ENCODE measurements at regions not wholly inside any gene's neighbourhood (a gene's known extent, or its start where the extent isn't known, plus 50 kb on each side); places are given as distances from the start of the nearest gene placed in this dataset.

DNA sequence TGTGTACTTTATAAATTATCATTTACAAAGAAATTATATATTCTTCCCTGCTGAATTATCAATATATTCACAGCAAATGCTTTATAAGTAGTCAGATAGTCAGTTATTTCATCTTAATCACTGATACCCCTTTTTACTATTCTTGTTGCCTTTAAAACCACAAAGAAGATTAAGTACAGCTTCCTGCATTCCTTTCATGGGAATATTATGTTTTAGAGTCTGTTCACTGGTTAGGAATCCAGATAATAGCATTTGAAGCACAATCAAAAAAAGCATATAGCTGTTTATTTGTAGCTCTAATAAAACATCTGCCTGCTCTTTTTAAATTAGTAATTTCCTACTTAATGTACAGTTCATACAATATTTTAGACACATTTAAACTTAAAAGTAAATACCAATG lies 508.9 kb downstream of the FBXO15 start:
- no peaks in the 10 kb centered on the region for H3K79me2 ChIP-seq (ENCODE audit: control insufficient read depth, insufficient read depth, low read length)
- FAIRE-seq (no peak), DNase-seq (ENCODE audit: low read depth, low spot score) (no peak), ATAC-seq (no peak)
- ChIA-PET CTCF (no interaction called here), POLR2A (no interaction called here), SMC1A (ENCODE audit: uncharacterized antibody, unreplicated experiment) (no interaction called here), RAD21 (ENCODE audit: unreplicated experiment) (no interaction called here)
- no TSS peak for BruUV-seq (replicated peaks)
- no peak overlapping the region for H2AFZ ChIP-seq (ENCODE audit: control insufficient read depth, low read depth, low read length)
- no peaks in the 10 kb centered on the region for H3K27me3 ChIP-seq (replicated peaks in 1 of 2; ENCODE audit: control insufficient read depth in 2 of 2, insufficient read depth in 2 of 2, low read length in 1 of 2)
- TF ChIP-seq, protein P1, sequence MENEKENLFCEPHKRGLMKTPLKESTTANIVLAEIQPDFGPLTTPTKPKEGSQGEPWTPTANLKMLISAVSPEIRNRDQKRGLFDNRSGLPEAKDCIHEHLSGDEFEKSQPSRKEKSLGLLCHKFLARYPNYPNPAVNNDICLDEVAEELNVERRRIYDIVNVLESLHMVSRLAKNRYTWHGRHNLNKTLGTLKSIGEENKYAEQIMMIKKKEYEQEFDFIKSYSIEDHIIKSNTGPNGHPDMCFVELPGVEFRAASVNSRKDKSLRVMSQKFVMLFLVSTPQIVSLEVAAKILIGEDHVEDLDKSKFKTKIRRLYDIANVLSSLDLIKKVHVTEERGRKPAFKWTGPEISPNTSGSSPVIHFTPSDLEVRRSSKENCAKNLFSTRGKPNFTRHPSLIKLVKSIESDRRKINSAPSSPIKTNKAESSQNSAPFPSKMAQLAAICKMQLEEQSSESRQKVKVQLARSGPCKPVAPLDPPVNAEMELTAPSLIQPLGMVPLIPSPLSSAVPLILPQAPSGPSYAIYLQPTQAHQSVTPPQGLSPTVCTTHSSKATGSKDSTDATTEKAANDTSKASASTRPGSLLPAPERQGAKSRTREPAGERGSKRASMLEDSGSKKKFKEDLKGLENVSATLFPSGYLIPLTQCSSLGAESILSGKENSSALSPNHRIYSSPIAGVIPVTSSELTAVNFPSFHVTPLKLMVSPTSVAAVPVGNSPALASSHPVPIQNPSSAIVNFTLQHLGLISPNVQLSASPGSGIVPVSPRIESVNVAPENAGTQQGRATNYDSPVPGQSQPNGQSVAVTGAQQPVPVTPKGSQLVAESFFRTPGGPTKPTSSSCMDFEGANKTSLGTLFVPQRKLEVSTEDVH (IDR thresholded peaks at IDR 0.05; ENCODE audit: low read depth, partially characterized antibody), result no peak
- TF ChIP-seq MEF2A (IDR thresholded peaks at IDR 0.05; ENCODE audit: insufficient read depth, low read depth, low read length) (no peak), KLF5 (IDR thresholded peaks at IDR 0.05; ENCODE audit: partially characterized antibody) (no peak), REST (IDR thresholded peaks at IDR 0.05; ENCODE audit: low read depth, low read length) (no peak), POU2F2 (IDR thresholded peaks at IDR 0.05; ENCODE audit: borderline replicate concordance, low read depth, low read length) (no peak), CBX5 (IDR thresholded peaks at IDR 0.05; ENCODE audit: low read depth) (no peak), RCOR1 (conservative IDR thresholded peaks at IDR 0.05; ENCODE audit: low read depth, low read length) (no peak), ZBTB33 (IDR thresholded peaks at IDR 0.05) (no peak), FOXM1 (IDR thresholded peaks at IDR 0.05; ENCODE audit: low read depth, low read length) (no peak), PAX8 (IDR thresholded peaks at IDR 0.05) (no peak), RFX5 (IDR thresholded peaks at IDR 0.05; ENCODE audit: low read depth, low read length) (no peak), IKZF2 (IDR thresholded peaks at IDR 0.05) (no peak), TARDBP (IDR thresholded peaks at IDR 0.05; ENCODE audit: borderline replicate concordance) (no peak), ETV6 (conservative IDR thresholded peaks at IDR 0.05 in 1 of 2, IDR thresholded peaks at IDR 0.05 in 1 of 2; ENCODE audit: borderline replicate concordance in 1 of 2, low read depth in 1 of 2) (no peak)
- TF ChIP-seq, protein P2, sequence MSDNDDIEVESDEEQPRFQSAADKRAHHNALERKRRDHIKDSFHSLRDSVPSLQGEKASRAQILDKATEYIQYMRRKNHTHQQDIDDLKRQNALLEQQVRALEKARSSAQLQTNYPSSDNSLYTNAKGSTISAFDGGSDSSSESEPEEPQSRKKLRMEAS (IDR thresholded peaks at IDR 0.05; ENCODE audit: low read depth, low read length), result no peak
- intact Hi-C loops (cut with micrococcal nuclease; ENCODE audit: unreplicated experiment) (loop anchor here (10.0 kb wide), 1 partner anchor 56 kb away; no protein-coding TSS in a partner anchor), in situ Hi-C loops (cut with MboI) (no loop called here)
- H4K20me1 ChIP-seq (ENCODE audit: control insufficient read depth, insufficient read depth), result no peaks in the 10 kb centered on the region
- no peak overlapping the region for H3K9ac ChIP-seq (ENCODE audit: control insufficient read depth, insufficient read depth, low read length)
- H3K4me1 ChIP-seq (ENCODE audit: control insufficient read depth, insufficient read depth, low read length), result no peaks in the 10 kb centered on the region
- no peak overlapping the region for H3K4me3 ChIP-seq
- no peaks in the 10 kb centered on the region for H3K9me3 ChIP-seq (replicated peaks; ENCODE audit: control insufficient read depth, insufficient read depth, low read length)
- no peak overlapping the region for H3K4me2 ChIP-seq (ENCODE audit: control insufficient read depth, insufficient read depth)
- H3K27ac ChIP-seq (ENCODE audit: control insufficient read depth, insufficient read depth), result no peak overlapping the region
- no peaks in the 10 kb centered on the region for H3K36me3 ChIP-seq (ENCODE audit: control insufficient read depth in 2 of 2, insufficient read depth in 2 of 2, low read length in 1 of 2)
